Iris pigment epithelial cell (primary cell): ENCODE measurements at regions not wholly inside any gene's neighbourhood (a gene's known extent, or its start where the extent isn't known, plus 50 kb on each side); places are given as distances from the start of the nearest gene placed in this dataset.
"Not testable (repeated sequence)": the region's sequence is repeated elsewhere in the genome, so short reads cannot be mapped to it uniquely, and the experiment has no call there.

Experiments
- DNase-seq: peaks from one replicate; pipeline ENCODE4 v3.0.0-alpha.2; 2011; ENCODE audit warnings: low read depth

- DNase-seq: no peak
These were observed 343.3 kb upstream of the KLF4 start for GRCh38 chr9:107832871-107833270.

GRCh38 chr9:107830479-107830878 lies 340.9 kb upstream of the KLF4 start:
- no peak for DNase-seq

GRCh38 chr9:107827884-107828283 lies 338.3 kb upstream of the KLF4 start:
- no peak for DNase-seq

GRCh38 chr9:107827304-107827703 lies 337.7 kb upstream of the KLF4 start:
- DNase-seq: peak; percentile 8

- DNase-seq: not testable (repeated sequence)
These were observed 337.1 kb upstream of the KLF4 start for GRCh38 chr9:107826688-107826983.

GRCh38 chr9:107824556-107824955 lies 335.0 kb upstream of the KLF4 start:
- DNase-seq: no peak

- DNase-seq: no peak
These were observed 330.4 kb upstream of the KLF4 start for GRCh38 chr9:107819772-107820565.

GRCh38 chr9:107818503-107818829 lies 328.9 kb upstream of the KLF4 start:
- DNase-seq: not testable (repeated sequence)

GRCh38 chr9:107817595-107818502 lies 328.3 kb upstream of the KLF4 start:
- not testable (repeated sequence) for DNase-seq

GRCh38 chr9:107816561-107817021 lies 327.0 kb upstream of the KLF4 start:
- no peak for DNase-seq

GRCh38 chr9:107815782-107816560 lies 326.4 kb upstream of the KLF4 start:
- no peak for DNase-seq

GRCh38 chr9:107813287-107813686 lies 323.7 kb upstream of the KLF4 start:
- no peak for DNase-seq

GRCh38 chr9:107810461-107810961 lies 320.9 kb upstream of the KLF4 start:
- peak; percentile 9 for DNase-seq

DNA sequence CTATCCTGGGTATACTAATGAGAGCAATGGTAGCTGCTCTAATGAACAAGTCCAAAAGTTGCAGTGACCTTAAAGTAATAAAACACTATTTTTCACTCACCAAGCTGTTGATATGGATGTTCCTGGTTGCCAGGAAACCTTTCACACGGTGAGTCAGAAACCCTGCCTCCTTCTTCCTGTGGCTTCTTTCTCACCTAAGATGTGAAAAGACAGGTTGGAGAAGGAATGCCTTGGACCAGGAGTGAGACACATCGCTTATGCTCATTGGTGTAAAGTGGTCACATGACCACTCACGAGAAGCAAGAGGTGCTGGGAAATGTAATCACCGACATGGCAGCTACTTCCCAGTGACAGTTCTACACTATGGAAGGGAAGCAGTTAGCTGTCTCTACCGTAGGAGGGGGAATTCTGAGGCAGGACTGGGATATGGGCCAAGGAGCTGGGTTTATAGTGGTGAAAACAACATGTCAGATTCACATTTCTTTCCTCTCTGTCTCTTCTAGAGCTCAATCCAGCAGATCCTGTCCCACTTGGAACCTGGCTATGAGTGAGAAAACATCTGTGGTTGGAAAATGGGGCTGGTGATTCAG lies 320.4 kb upstream of the KLF4 start:
- DNase-seq: peak; percentile 15

DNA sequence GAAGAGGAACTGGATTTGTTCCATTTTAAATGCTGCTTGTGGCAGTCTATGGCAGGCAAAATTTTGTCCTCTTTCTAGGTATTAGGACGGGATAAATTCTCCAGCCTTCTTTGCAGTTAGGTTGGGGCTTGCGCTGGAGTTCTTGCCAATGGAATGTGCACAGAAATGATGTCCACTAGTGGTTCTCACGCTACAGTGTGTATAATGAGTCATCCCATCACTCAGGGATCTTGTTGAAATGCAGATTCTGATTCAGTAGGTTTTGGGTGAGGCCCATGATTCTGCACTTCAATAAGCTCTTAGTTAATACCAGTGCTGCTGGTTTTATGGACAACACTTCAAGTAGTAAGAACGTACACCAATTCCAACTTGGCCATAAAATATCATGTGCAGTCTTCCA lies 317.6 kb upstream of the KLF4 start:
- DNase-seq: peak; percentile 5

- DNase-seq: no peak
These were observed 315.6 kb upstream of the KLF4 start for GRCh38 chr9:107805201-107805600.

DNA sequence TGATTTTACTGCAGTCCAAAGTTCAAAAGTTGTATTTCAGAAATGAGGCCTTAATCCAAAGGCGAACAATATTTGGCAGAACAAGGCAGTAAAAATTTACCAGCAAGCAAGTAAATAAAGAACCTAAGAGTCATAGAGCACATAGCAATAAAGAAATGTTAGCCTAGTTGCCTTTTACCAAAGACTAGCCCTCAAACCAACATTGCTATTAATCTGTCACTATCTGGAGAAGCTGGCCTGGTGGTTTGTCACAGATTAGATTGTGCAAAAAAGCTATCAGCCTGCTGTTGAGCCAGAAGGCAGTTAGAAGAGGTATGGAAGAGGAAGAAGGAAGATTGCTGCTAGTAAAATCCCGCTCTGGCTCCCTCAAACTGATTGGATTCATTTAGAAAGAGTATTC lies 304.7 kb upstream of the KLF4 start:
- DNase-seq: no peak

DNA sequence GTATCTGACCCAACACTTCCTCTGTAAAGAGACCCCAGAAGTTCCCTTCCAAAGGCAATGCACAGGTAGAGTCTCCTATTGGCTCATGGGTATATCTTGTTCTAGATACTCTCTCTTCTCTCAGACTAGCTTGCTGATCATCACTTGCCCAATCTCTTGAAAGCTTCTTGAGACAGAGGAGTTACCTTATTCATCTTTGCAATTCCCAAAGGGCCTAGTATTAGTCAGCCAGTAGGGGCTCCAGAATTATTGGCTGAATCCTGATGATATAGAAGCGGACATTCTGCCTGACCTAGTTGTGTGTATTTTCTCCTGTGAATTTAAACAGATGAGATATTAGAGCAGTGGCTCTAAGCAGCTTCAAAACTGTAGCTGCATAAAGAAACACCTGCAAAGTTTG lies 304.0 kb upstream of the KLF4 start:
- DNase-seq: no peak

- DNase-seq: no peak
These were observed 303.0 kb upstream of the KLF4 start for GRCh38 chr9:107792596-107792995.

- DNase-seq: no peak
These were observed 302.4 kb upstream of the KLF4 start for GRCh38 chr9:107792006-107792405.

- DNase-seq: no peak
These were observed 299.6 kb upstream of the KLF4 start for GRCh38 chr9:107789001-107789700.
